ENCODE measurements at regions not wholly inside any gene's neighbourhood (a gene's known extent, or its start where the extent isn't known, plus 50 kb on each side); places are given as distances from the start of the nearest gene placed in this dataset.

- TF ChIP-seq TBP (IDR thresholded peaks at IDR 0.05; ENCODE audit: low read depth, low read length) (no peak), CHD1 (IDR thresholded peaks at IDR 0.05; ENCODE audit: low read depth, low read length) (no peak), ATF3 (IDR thresholded peaks at IDR 0.05; ENCODE audit: insufficient read depth, low read depth, low read length) (no peak), RBBP5 (IDR thresholded peaks at IDR 0.05; ENCODE audit: borderline replicate concordance, low read depth, low read length) (no peak), CEBPB (IDR thresholded peaks at IDR 0.05; ENCODE audit: low read depth, low read length) (no peak), JUN (IDR thresholded peaks at IDR 0.05; ENCODE audit: low read depth, low read length) (no peak), USF2 (IDR thresholded peaks at IDR 0.05; ENCODE audit: low read length) (no peak), SAP30 (IDR thresholded peaks at IDR 0.05; ENCODE audit: insufficient read depth, insufficient replicate concordance, low read length) (no peak)
Observed at GRCh38 chrX:789096-789495, 158.5 kb downstream of the SHOX start (continued).

Measured in H1 (cell line).